ENCODE measurements at regions not wholly inside any gene's neighbourhood (a gene's known extent, or its start where the extent isn't known, plus 50 kb on each side); places are given as distances from the start of the nearest gene placed in this dataset.

- peaks cover 23% of the 10 kb centered on the region for H3K27me3 Mint-ChIP-seq
- no peaks in the 10 kb centered on the region for H3K9me3 Mint-ChIP-seq
- H3K36me3 Mint-ChIP-seq (ENCODE audit: low read depth): no peaks in the 10 kb centered on the region
- no peak for DNase-seq
- CTCF ChIA-PET: no interaction called here
- no peak overlapping the region for H3K4me3 Mint-ChIP-seq
- no peak overlapping the region for H3K27ac Mint-ChIP-seq
- no peak for ATAC-seq
- intact Hi-C loops (cut with micrococcal nuclease): no loop called here
- peaks cover 15% of the 10 kb centered on the region for H3K4me1 Mint-ChIP-seq (ENCODE audit: low read depth)
- no peak for TF ChIP-seq CTCF (IDR thresholded peaks at IDR 0.05)
- POLR2A ChIA-PET: no interaction called here
These were observed 1028.3 kb upstream of the NR2F2 start for GRCh38 chr15:95302206-95302605.

- Mint-ChIP-seq H3K27ac (no peak overlapping the region), H3K36me3 (ENCODE audit: low read depth) (no peaks in the 10 kb centered on the region), H3K27me3 (peaks cover 19% of the 10 kb centered on the region), H3K4me1 (ENCODE audit: low read depth) (peaks cover 15% of the 10 kb centered on the region), H3K9me3 (no peaks in the 10 kb centered on the region), H3K4me3 (no peak overlapping the region)
- intact Hi-C loops (cut with micrococcal nuclease): no loop called here
- DNase-seq: no peak
- ChIA-PET CTCF (interaction anchor here (1.2 kb wide), 1 partner anchor 11 kb away, joined by 5 read pairs; no protein-coding TSS in a partner anchor), POLR2A (no interaction called here)
- no peak for TF ChIP-seq CTCF (IDR thresholded peaks at IDR 0.05)
- no peak for ATAC-seq
These were observed 1027.7 kb upstream of the NR2F2 start for GRCh38 chr15:95302809-95303208.

- Mint-ChIP-seq H3K9me3 (no peaks in the 10 kb centered on the region), H3K4me1 (ENCODE audit: low read depth) (peaks cover 10% of the 10 kb centered on the region), H3K27ac (no peak overlapping the region), H3K4me3 (no peak overlapping the region), H3K36me3 (ENCODE audit: low read depth) (no peaks in the 10 kb centered on the region), H3K27me3 (peaks cover 17% of the 10 kb centered on the region)
- ChIA-PET CTCF (interaction anchor here (1.2 kb wide), 1 partner anchor 11 kb away, joined by 5 read pairs; no protein-coding TSS in a partner anchor), POLR2A (interaction anchor here (0.7 kb wide), 1 partner anchor 92 kb away, joined by 4 read pairs; no protein-coding TSS in a partner anchor)
- DNase-seq (no peak), ATAC-seq (no peak)
- intact Hi-C loops (cut with micrococcal nuclease): no loop called here
- TF ChIP-seq CTCF (IDR thresholded peaks at IDR 0.05): no peak
These were observed 1026.8 kb upstream of the NR2F2 start for GRCh38 chr15:95303713-95304112.

- no peaks in the 10 kb centered on the region for H3K36me3 Mint-ChIP-seq (ENCODE audit: low read depth)
- H3K4me3 Mint-ChIP-seq: no peak overlapping the region
- peaks cover 8% of the 10 kb centered on the region for H3K4me1 Mint-ChIP-seq (ENCODE audit: low read depth)
- POLR2A ChIA-PET: interaction anchor here (0.7 kb wide), 1 partner anchor 93 kb away, joined by 4 read pairs; no protein-coding TSS in a partner anchor
- peaks cover 17% of the 10 kb centered on the region for H3K27me3 Mint-ChIP-seq
- no peaks in the 10 kb centered on the region for H3K9me3 Mint-ChIP-seq
- H3K27ac Mint-ChIP-seq: no peak overlapping the region
- ATAC-seq (no peak), DNase-seq (no peak)
- intact Hi-C loops (cut with micrococcal nuclease): no loop called here
- no peak for TF ChIP-seq CTCF (IDR thresholded peaks at IDR 0.05)
- CTCF ChIA-PET: no interaction called here
These were observed 1026.2 kb upstream of the NR2F2 start for GRCh38 chr15:95304151-95304946.

GRCh38 chr15:95304947-95305400, 1025.5 kb upstream of the NR2F2 start:
- no peaks in the 10 kb centered on the region for H3K36me3 Mint-ChIP-seq (ENCODE audit: low read depth)
- peaks cover 8% of the 10 kb centered on the region for H3K4me1 Mint-ChIP-seq (ENCODE audit: low read depth)
- H3K27ac Mint-ChIP-seq: no peak overlapping the region
- DNase-seq: no peak
- H3K27me3 Mint-ChIP-seq: peaks cover 17% of the 10 kb centered on the region
- ChIA-PET CTCF (no interaction called here), POLR2A (no interaction called here)
- no peak for ATAC-seq
- no peak for TF ChIP-seq CTCF (IDR thresholded peaks at IDR 0.05)
- intact Hi-C loops (cut with micrococcal nuclease): no loop called here
- H3K9me3 Mint-ChIP-seq: no peaks in the 10 kb centered on the region
- H3K4me3 Mint-ChIP-seq: no peak overlapping the region

All from activated CD8-positive, alpha-beta T cell treated with anti-CD3 and anti-CD28 coated beads for 36 hours (primary cell).